ENCODE measurements at regions not wholly inside any gene's neighbourhood (a gene's known extent, or its start where the extent isn't known, plus 50 kb on each side); places are given as distances from the start of the nearest gene placed in this dataset.

DNA sequence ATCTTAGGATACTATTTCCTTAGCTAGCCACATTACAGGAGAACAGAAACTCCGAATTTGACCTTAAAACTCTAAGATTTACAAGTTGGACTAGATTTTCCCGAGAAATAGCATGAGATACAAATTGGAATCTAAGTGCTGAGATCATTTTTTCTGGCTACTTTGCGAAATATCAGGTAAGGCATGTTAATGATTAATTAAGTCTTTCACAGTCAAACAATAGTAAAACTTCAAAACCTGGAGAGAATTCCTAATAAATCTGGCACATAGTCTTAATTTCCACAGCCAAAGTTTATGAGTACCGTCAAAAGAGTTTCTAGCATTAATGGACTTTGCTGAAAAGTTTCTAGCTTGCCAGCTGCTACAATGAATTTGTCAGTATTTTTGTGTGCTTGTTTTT lies 379.5 kb upstream of the TOM1L1 start:
- TF ChIP-seq POLR2AphosphoS5 (IDR thresholded peaks at IDR 0.05) = no peak
- TF ChIP-seq EP300 (IDR thresholded peaks at IDR 0.05) = no peak
- TF ChIP-seq CTCF (IDR thresholded peaks at IDR 0.05) = no peak
- no peak for TF ChIP-seq POLR2A (IDR thresholded peaks at IDR 0.05)
- H3K27ac ChIP-seq = no peak overlapping the region
- H3K9me3 ChIP-seq = no peaks in the 10 kb centered on the region
- no peaks in the 10 kb centered on the region for H3K4me1 ChIP-seq
- 37 to 70% methylated on average over 4 of the region's 4 CpGs for WGBS, 2 donors
- H3K36me3 ChIP-seq = no peaks in the 10 kb centered on the region
- H3K27me3 ChIP-seq = no peaks in the 10 kb centered on the region
- no peak overlapping the region for H3K4me3 ChIP-seq
- intact Hi-C loops (cut with DNase I) = no loop called here
- no peak for DNase-seq

DNA sequence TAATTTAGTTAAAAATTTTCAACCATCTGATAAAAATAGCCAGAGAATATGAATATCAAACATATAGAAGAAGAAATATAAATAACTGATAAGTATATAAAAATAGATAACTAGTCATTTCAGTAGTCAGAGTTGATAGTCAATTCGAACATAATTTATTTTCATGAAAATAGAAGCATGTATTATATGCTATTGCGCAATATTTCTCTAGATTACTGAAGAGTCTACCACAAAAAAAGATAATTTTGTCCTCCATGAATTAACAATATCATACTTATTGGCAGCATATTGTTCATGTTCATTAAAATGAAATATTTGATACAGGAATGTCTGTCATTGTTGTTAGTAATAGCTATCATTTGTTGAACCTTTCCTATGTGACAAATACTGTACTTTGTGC lies 376.2 kb upstream of the TOM1L1 start:
- DNase-seq = no peak
- Histone ChIP-seq H3K36me3 (no peaks in the 10 kb centered on the region), H3K4me3 (no peak overlapping the region), H3K27ac (no peak overlapping the region), H3K9me3 (no peaks in the 10 kb centered on the region), H3K27me3 (no peaks in the 10 kb centered on the region), H3K4me1 (no peaks in the 10 kb centered on the region)
- intact Hi-C loops (cut with DNase I) = no loop called here
- TF ChIP-seq EP300 (IDR thresholded peaks at IDR 0.05) (no peak), CTCF (IDR thresholded peaks at IDR 0.05) (no peak), POLR2A (IDR thresholded peaks at IDR 0.05) (no peak), POLR2AphosphoS5 (IDR thresholded peaks at IDR 0.05) (no peak)
- WGBS, 2 donors = 71 to 88% methylated on average over 2 of the region's 2 CpGs

- Histone ChIP-seq H3K4me1 (no peaks in the 10 kb centered on the region), H3K27ac (no peak overlapping the region), H3K9me3 (no peaks in the 10 kb centered on the region), H3K27me3 (no peaks in the 10 kb centered on the region), H3K4me3 (no peak overlapping the region), H3K36me3 (no peaks in the 10 kb centered on the region)
- 89% methylated on average over 2 of the region's 2 CpGs for WGBS, 2 donors
- intact Hi-C loops (cut with DNase I) = no loop called here
- TF ChIP-seq POLR2AphosphoS5 (IDR thresholded peaks at IDR 0.05) (no peak), POLR2A (IDR thresholded peaks at IDR 0.05) (no peak), EP300 (IDR thresholded peaks at IDR 0.05) (no peak), CTCF (IDR thresholded peaks at IDR 0.05) (no peak)
- DNase-seq = no peak
Measured at GRCh38 chr17:54527941-54528340, 372.7 kb upstream of the TOM1L1 start.

- H3K4me3 ChIP-seq = no peak overlapping the region
- no peaks in the 10 kb centered on the region for H3K36me3 ChIP-seq
- H3K27me3 ChIP-seq = no peaks in the 10 kb centered on the region
- H3K4me1 ChIP-seq = no peaks in the 10 kb centered on the region
- intact Hi-C loops (cut with DNase I) = no loop called here
- no peak for DNase-seq
- 61 to 62% methylated on average over 3 of the region's 3 CpGs for WGBS, 2 donors
- no peak for TF ChIP-seq EP300 (IDR thresholded peaks at IDR 0.05)
- no peak for TF ChIP-seq CTCF (IDR thresholded peaks at IDR 0.05)
- TF ChIP-seq POLR2AphosphoS5 (IDR thresholded peaks at IDR 0.05) = no peak
- no peak for TF ChIP-seq POLR2A (IDR thresholded peaks at IDR 0.05)
- no peaks in the 10 kb centered on the region for H3K9me3 ChIP-seq
- H3K27ac ChIP-seq = no peak overlapping the region
Measured at GRCh38 chr17:54530398-54530797, 370.3 kb upstream of the TOM1L1 start.

DNA sequence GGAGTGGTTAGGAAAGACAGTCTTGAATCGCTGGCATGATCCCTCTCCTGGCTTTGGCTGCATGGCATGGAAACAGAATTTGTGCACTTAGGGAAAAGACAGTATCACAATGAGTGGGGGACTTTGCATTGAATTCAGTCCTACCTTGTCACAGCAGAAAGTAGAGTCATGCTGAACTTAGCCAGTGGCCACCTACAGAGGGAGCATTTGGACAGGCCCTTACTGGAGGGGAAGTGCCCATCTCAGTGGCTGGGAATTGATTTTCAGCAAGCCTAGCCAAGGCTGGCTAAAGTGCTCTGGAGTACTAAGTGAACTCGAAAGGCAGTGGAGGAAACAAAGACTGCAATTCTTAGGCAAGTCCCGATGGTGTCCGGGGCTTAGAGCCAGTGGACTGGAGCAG lies 364.3 kb upstream of the TOM1L1 start:
- Histone ChIP-seq H3K4me3 (no peak overlapping the region), H3K36me3 (no peaks in the 10 kb centered on the region), H3K9me3 (peaks cover 0 to 6% (median under 1%) of the 10 kb centered on the region in 4 donors), H3K4me1 (no peaks in the 10 kb centered on the region), H3K27me3 (no peaks in the 10 kb centered on the region), H3K27ac (no peak overlapping the region)
- TF ChIP-seq POLR2AphosphoS5 (IDR thresholded peaks at IDR 0.05) (no peak), EP300 (IDR thresholded peaks at IDR 0.05) (no peak), POLR2A (IDR thresholded peaks at IDR 0.05) (no peak), CTCF (IDR thresholded peaks at IDR 0.05) (no peak)
- intact Hi-C loops (cut with DNase I) = no loop called here
- 88 to 91% methylated on average over 4 of the region's 4 CpGs for WGBS, 2 donors
- no peak for DNase-seq
